ENCODE measurements at regions not wholly inside any gene's neighbourhood (a gene's known extent, or its start where the extent isn't known, plus 50 kb on each side); places are given as distances from the start of the nearest gene placed in this dataset.

GRCh38 chr1:189597083-189597482 lies 880.6 kb downstream of the BRINP3 start:
- H3K4me1 ChIP-seq (ENCODE audit: insufficient read depth, poor library complexity, severe bottlenecking): no peaks in the 10 kb centered on the region
- no peaks in the 10 kb centered on the region for H3K36me3 ChIP-seq (ENCODE audit: low read depth)
- DNase-seq (ENCODE audit: low spot score) (no peak), ATAC-seq (ENCODE audit: low read depth) (no peak)
- no peak overlapping the region for H3K27ac ChIP-seq (ENCODE audit: poor library complexity, severe bottlenecking)
- H3K27me3 ChIP-seq (ENCODE audit: insufficient read depth, poor library complexity, severe bottlenecking): no peaks in the 10 kb centered on the region
- no peaks in the 10 kb centered on the region for H3K9me3 ChIP-seq (ENCODE audit: severe bottlenecking)
- no peak for TF ChIP-seq CTCF (IDR thresholded peaks at IDR 0.05; ENCODE audit: poor library complexity, severe bottlenecking)
- no peak overlapping the region for H3K4me3 ChIP-seq (ENCODE audit: severe bottlenecking)

GRCh38 chr1:189605226-189605625 lies 872.4 kb downstream of the BRINP3 start:
- Histone ChIP-seq H3K27me3 (ENCODE audit: insufficient read depth, poor library complexity, severe bottlenecking) (no peaks in the 10 kb centered on the region), H3K36me3 (ENCODE audit: low read depth) (no peaks in the 10 kb centered on the region), H3K4me1 (ENCODE audit: insufficient read depth, poor library complexity, severe bottlenecking) (peaks cover 19% of the 10 kb centered on the region), H3K4me3 (ENCODE audit: severe bottlenecking) (no peak overlapping the region), H3K9me3 (ENCODE audit: severe bottlenecking) (no peaks in the 10 kb centered on the region), H3K27ac (ENCODE audit: poor library complexity, severe bottlenecking) (no peak overlapping the region)
- TF ChIP-seq CTCF (IDR thresholded peaks at IDR 0.05; ENCODE audit: poor library complexity, severe bottlenecking): no peak
- DNase-seq (ENCODE audit: low spot score) (no peak), ATAC-seq (ENCODE audit: low read depth) (0 out of 3 replicates have a peak, but pooled peaks have one; percentile 38)

- ATAC-seq (ENCODE audit: low read depth): no peak
- TF ChIP-seq CTCF (IDR thresholded peaks at IDR 0.05; ENCODE audit: poor library complexity, severe bottlenecking): no peak
- H3K27ac ChIP-seq (ENCODE audit: poor library complexity, severe bottlenecking): no peak overlapping the region
- H3K9me3 ChIP-seq (ENCODE audit: severe bottlenecking): no peaks in the 10 kb centered on the region
- no peak for DNase-seq (ENCODE audit: low spot score)
- H3K4me1 ChIP-seq (ENCODE audit: insufficient read depth, poor library complexity, severe bottlenecking): peaks cover 19% of the 10 kb centered on the region
- no peaks in the 10 kb centered on the region for H3K27me3 ChIP-seq (ENCODE audit: insufficient read depth, poor library complexity, severe bottlenecking)
- H3K36me3 ChIP-seq (ENCODE audit: low read depth): no peaks in the 10 kb centered on the region
- H3K4me3 ChIP-seq (ENCODE audit: severe bottlenecking): no peak overlapping the region
Measured at GRCh38 chr1:189606047-189606446, 871.6 kb downstream of the BRINP3 start.

- no peaks in the 10 kb centered on the region for H3K36me3 ChIP-seq (ENCODE audit: low read depth)
- ATAC-seq (ENCODE audit: low read depth) (peak; percentile 95), DNase-seq (ENCODE audit: low spot score) (no peak)
- peaks cover 19% of the 10 kb centered on the region for H3K4me1 ChIP-seq (ENCODE audit: insufficient read depth, poor library complexity, severe bottlenecking)
- no peak overlapping the region for H3K4me3 ChIP-seq (ENCODE audit: severe bottlenecking)
- H3K27me3 ChIP-seq (ENCODE audit: insufficient read depth, poor library complexity, severe bottlenecking): no peaks in the 10 kb centered on the region
- peak overlapping the region; percentile 41 for H3K27ac ChIP-seq (ENCODE audit: poor library complexity, severe bottlenecking)
- H3K9me3 ChIP-seq (ENCODE audit: severe bottlenecking): no peaks in the 10 kb centered on the region
- no peak for TF ChIP-seq CTCF (IDR thresholded peaks at IDR 0.05; ENCODE audit: poor library complexity, severe bottlenecking)
Measured at GRCh38 chr1:189606795-189607476, 870.7 kb downstream of the BRINP3 start.

- no peaks in the 10 kb centered on the region for H3K9me3 ChIP-seq (ENCODE audit: severe bottlenecking)
- peaks cover 19% of the 10 kb centered on the region for H3K4me1 ChIP-seq (ENCODE audit: insufficient read depth, poor library complexity, severe bottlenecking)
- H3K36me3 ChIP-seq (ENCODE audit: low read depth): no peaks in the 10 kb centered on the region
- ATAC-seq (ENCODE audit: low read depth): no peak
- H3K4me3 ChIP-seq (ENCODE audit: severe bottlenecking): no peak overlapping the region
- peak overlapping the region; percentile 41 for H3K27ac ChIP-seq (ENCODE audit: poor library complexity, severe bottlenecking)
- H3K27me3 ChIP-seq (ENCODE audit: insufficient read depth, poor library complexity, severe bottlenecking): no peaks in the 10 kb centered on the region
- TF ChIP-seq CTCF (IDR thresholded peaks at IDR 0.05; ENCODE audit: poor library complexity, severe bottlenecking): no peak
- DNase-seq (ENCODE audit: low spot score): no peak
Measured at GRCh38 chr1:189607477-189608096, 870.1 kb downstream of the BRINP3 start.
